SK-N-SH (cell line): ENCODE measurements at regions not wholly inside any gene's neighbourhood (a gene's known extent, or its start where the extent isn't known, plus 50 kb on each side); places are given as distances from the start of the nearest gene placed in this dataset.

Source experiments
- EP300 ChIP-seq, 2 experiments: IDR thresholded peaks; 2 replicates each; pipeline versions ENCODE4 v1.4.0 to v1.6.1; 2012; ENCODE audit warnings: borderline replicate concordance in 1 of 2, low read depth in 1 of 2, low read length in 1 of 2
- FOXM1 ChIP-seq: IDR thresholded peaks from 2 replicates; pipeline ENCODE4 v1.4.0; 2012; ENCODE audit warnings: low read depth, mild to moderate bottlenecking
- POLR2AphosphoS5 ChIP-seq: IDR thresholded peaks from 2 replicates; pipeline ENCODE4 v1.6.1; 2012; ENCODE audit warnings: low read depth, low read length
- RCOR1 ChIP-seq: fragments of 150-350 bp; IDR thresholded peaks from 2 replicates; pipeline ENCODE4 v1.6.1; 2017; ENCODE audit warnings: antibody characterized with exemption, low read length
- RFX5 ChIP-seq: IDR thresholded peaks from 2 replicates; pipeline ENCODE4 v1.6.1; 2012; ENCODE audit warnings: mild to moderate bottlenecking, improper control_type of control experiment, low read length
- YY1 ChIP-seq: IDR thresholded peaks from 2 replicates; pipeline ENCODE4 v1.4.0; 2012; ENCODE audit warnings: low read depth, mild to moderate bottlenecking
- TF ChIP-seq, protein P1 (sequence below): IDR thresholded peaks from 2 replicates; pipeline ENCODE4; 2012
- TF ChIP-seq, protein P2 (sequence below): IDR thresholded peaks from 2 replicates; pipeline ENCODE4 v1.6.1; 2012; ENCODE audit warnings: mild to moderate bottlenecking, low read depth, low read length, moderate library complexity
- TF ChIP-seq, protein P3 (sequence below): fragments of 200-600 bp; sonication (generic); IDR thresholded peaks from 2 replicates; pipeline ENCODE4 v1.6.1; 2017; ENCODE audit warnings: antibody characterized with exemption, mild to moderate bottlenecking, moderate library complexity

DNA sequence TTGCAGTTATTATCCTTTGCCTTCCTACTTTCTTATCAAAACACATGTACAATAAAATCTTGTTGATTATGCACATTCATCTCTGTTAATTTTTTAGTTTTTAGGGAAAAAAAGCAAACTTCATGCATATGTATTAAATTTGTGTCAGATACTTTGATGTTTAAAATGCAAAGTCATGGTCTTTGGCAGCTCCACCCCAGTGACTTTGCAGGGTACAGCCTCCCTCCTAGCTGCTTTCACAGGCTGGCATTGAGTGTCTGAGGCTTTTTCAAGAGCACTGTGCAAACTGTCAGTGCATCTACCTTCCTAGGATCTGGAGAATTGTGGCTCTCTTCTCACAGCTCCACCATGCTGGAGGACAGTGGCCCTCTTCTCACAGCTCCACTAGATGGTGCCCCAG is 1988.1 kb upstream of the PCDH20 start:
- TF ChIP-seq YY1, result no peak
- TF ChIP-seq POLR2AphosphoS5, result no peak
- TF ChIP-seq RFX5, result no peak
- TF ChIP-seq FOXM1, result no peak
- TF ChIP-seq, protein P1, sequence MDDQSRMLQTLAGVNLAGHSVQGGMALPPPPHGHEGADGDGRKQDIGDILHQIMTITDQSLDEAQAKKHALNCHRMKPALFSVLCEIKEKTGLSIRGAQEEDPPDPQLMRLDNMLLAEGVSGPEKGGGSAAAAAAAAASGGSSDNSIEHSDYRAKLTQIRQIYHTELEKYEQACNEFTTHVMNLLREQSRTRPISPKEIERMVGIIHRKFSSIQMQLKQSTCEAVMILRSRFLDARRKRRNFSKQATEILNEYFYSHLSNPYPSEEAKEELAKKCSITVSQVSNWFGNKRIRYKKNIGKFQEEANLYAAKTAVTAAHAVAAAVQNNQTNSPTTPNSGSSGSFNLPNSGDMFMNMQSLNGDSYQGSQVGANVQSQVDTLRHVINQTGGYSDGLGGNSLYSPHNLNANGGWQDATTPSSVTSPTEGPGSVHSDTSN, result no peak
- TF ChIP-seq, protein P2, sequence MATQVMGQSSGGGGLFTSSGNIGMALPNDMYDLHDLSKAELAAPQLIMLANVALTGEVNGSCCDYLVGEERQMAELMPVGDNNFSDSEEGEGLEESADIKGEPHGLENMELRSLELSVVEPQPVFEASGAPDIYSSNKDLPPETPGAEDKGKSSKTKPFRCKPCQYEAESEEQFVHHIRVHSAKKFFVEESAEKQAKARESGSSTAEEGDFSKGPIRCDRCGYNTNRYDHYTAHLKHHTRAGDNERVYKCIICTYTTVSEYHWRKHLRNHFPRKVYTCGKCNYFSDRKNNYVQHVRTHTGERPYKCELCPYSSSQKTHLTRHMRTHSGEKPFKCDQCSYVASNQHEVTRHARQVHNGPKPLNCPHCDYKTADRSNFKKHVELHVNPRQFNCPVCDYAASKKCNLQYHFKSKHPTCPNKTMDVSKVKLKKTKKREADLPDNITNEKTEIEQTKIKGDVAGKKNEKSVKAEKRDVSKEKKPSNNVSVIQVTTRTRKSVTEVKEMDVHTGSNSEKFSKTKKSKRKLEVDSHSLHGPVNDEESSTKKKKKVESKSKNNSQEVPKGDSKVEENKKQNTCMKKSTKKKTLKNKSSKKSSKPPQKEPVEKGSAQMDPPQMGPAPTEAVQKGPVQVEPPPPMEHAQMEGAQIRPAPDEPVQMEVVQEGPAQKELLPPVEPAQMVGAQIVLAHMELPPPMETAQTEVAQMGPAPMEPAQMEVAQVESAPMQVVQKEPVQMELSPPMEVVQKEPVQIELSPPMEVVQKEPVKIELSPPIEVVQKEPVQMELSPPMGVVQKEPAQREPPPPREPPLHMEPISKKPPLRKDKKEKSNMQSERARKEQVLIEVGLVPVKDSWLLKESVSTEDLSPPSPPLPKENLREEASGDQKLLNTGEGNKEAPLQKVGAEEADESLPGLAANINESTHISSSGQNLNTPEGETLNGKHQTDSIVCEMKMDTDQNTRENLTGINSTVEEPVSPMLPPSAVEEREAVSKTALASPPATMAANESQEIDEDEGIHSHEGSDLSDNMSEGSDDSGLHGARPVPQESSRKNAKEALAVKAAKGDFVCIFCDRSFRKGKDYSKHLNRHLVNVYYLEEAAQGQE, result no peak
- TF ChIP-seq RCOR1, result no peak
- TF ChIP-seq, protein P3, sequence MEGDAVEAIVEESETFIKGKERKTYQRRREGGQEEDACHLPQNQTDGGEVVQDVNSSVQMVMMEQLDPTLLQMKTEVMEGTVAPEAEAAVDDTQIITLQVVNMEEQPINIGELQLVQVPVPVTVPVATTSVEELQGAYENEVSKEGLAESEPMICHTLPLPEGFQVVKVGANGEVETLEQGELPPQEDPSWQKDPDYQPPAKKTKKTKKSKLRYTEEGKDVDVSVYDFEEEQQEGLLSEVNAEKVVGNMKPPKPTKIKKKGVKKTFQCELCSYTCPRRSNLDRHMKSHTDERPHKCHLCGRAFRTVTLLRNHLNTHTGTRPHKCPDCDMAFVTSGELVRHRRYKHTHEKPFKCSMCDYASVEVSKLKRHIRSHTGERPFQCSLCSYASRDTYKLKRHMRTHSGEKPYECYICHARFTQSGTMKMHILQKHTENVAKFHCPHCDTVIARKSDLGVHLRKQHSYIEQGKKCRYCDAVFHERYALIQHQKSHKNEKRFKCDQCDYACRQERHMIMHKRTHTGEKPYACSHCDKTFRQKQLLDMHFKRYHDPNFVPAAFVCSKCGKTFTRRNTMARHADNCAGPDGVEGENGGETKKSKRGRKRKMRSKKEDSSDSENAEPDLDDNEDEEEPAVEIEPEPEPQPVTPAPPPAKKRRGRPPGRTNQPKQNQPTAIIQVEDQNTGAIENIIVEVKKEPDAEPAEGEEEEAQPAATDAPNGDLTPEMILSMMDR, result no peak
- TF ChIP-seq EP300 (IDR thresholded peaks at IDR 0.05; ENCODE audit: borderline replicate concordance in 1 of 2, low read depth in 1 of 2, low read length in 1 of 2), result no peak
